GM12873 (cell line): ENCODE measurements at regions not wholly inside any gene's neighbourhood (a gene's known extent, or its start where the extent isn't known, plus 50 kb on each side); places are given as distances from the start of the nearest gene placed in this dataset.

ENCODE experiments used
- TF ChIP-seq, protein P1 (sequence below): IDR thresholded peaks from 2 replicates; pipeline ENCODE4 v1.5.1; 2012; ENCODE audit warnings: low read depth, mild to moderate bottlenecking, moderate library complexity, low read length, control low read depth; ENCODE audit not compliant: insufficient read depth; ENCODE audit errors: missing control alignments

DNA sequence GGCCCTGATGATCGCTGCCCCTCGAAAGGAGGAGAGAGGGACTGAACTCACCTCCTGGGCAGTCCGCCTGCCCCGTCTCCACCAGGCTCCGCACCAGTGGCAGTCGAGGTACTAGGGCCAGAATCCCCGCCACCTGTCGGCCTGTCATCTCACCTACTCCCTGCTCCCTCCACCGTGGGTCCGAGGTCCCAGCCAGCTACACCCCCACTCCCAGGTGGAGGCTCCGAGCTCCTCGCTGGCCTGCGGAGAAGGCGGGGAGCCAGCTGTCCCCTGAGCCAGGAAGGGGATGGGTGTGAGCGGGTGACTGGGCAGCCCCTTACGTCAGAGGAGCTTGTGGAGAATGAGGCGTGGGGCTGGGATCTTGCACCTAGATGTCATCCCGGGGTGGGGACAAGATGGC, 1066.5 kb upstream of the MANEA start:
- TF ChIP-seq, protein P1, sequence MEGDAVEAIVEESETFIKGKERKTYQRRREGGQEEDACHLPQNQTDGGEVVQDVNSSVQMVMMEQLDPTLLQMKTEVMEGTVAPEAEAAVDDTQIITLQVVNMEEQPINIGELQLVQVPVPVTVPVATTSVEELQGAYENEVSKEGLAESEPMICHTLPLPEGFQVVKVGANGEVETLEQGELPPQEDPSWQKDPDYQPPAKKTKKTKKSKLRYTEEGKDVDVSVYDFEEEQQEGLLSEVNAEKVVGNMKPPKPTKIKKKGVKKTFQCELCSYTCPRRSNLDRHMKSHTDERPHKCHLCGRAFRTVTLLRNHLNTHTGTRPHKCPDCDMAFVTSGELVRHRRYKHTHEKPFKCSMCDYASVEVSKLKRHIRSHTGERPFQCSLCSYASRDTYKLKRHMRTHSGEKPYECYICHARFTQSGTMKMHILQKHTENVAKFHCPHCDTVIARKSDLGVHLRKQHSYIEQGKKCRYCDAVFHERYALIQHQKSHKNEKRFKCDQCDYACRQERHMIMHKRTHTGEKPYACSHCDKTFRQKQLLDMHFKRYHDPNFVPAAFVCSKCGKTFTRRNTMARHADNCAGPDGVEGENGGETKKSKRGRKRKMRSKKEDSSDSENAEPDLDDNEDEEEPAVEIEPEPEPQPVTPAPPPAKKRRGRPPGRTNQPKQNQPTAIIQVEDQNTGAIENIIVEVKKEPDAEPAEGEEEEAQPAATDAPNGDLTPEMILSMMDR, result no peak

DNA sequence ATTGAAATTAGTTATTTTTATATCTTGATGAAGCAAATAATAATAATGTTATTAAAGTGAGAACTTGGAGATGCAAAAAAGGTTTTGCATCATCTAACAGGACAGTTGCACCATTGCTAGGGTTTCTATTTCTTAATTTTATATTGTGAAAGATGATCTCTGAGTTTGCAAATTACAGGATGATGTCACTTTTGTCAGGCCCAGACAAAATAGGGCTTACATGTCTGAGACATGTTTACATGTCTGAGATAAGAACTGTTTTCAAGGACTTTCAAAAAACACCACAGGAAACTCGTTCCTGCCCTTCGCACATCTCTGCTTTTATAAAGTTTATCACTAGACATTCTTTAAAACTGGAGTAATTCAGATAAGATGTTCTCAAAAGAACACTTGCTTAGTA, 1075.8 kb upstream of the MANEA start:
- TF ChIP-seq, protein P1, result no peak

DNA sequence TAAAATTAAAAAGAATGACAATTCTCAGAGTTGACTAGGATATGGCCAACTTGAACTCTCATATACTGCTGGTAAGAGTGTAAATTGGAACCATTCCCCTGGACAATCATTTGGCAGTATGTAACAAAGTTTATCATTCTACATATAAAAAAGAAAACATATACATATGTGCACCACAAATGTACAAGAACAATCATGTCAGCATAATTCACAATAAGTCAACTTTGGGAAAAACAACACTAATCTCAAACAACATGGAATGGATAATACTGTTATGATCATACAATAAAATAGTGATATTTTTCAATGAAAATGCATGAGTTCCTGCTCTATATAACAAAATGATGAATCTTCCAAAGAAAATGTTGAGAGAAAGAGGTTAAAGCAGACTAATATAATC, 1078.7 kb upstream of the EPHA7 start:
- TF ChIP-seq, protein P1, result no peak

DNA sequence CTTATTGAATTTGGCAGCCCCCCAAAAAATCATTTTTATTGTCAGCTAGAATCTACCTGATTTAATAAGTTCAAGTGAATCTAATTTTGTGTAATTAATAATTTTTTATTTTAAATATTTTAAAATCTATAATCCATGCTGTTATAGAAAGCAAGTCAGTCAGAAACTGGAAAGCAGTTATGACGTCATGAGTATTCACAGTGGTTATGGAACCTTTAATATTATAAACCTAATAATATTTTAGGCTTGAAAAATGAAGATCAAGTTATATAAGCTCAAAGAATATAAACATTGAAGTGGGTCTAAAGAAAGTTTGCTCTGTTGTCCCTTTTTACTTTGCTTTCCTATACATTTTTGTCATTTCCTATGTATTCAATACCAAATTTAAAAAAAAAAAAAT, 1075.1 kb upstream of the EPHA7 start:
- TF ChIP-seq, protein P1, result no peak

DNA sequence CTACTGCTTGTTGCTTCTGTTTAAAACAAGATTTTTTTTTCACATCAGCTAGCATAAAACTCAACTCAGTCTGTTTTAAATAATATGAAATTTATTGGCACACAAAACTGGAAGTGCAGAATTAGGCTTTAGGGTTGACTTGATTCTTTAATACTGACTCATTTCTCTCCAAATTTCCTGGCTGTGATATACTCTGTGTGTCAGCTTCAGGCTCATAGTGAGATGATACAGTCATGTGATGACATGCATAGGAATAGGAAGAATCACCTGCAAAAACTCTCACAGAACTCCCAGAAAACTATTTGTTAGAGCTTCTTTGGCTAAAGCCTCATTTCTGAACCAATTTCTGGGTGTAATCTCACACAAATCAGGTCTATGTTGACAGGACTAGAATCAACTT, 1068.0 kb upstream of the EPHA7 start:
- TF ChIP-seq, protein P1, result no peak

DNA sequence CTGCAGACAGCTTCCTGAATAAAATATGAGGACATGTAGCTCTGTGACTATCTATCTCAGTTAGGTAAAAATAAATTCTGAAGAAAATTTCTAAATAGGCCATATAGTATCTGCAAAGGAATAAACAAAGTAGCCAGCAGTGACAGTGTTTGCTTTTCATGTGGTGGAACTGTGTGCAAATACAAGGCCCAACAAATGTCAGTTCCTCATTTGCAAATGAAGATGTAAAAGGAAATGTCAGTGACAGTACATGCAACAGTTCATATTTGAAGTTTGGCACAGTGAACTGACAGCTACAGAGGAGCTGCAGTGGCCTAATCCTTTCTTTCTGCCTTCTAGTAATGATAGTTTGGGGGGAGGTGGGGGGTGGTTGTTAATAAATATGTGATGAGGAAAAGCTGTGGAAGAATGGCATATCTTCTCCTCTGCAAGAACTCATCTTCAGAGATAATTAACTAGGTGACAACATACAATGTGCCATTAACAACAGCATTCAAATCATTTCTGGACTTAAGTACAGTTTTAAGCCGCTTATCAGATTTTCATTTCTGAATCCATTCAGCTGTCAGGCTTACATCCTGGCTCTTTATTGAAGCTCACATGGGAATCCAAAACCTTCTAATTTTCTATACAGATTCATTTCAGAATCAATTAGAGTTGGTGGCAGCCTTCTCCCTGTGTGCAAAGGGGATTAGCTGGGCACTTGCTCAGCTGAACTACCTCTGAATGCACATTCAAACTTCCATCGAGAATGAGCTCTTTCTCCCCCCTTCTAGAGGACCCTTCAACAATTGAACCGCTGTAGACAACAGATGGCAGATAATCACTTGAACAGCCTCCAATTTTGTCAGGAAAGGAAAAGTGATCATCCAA, 1059.0 kb upstream of the EPHA7 start:
- TF ChIP-seq, protein P1, result no peak

DNA sequence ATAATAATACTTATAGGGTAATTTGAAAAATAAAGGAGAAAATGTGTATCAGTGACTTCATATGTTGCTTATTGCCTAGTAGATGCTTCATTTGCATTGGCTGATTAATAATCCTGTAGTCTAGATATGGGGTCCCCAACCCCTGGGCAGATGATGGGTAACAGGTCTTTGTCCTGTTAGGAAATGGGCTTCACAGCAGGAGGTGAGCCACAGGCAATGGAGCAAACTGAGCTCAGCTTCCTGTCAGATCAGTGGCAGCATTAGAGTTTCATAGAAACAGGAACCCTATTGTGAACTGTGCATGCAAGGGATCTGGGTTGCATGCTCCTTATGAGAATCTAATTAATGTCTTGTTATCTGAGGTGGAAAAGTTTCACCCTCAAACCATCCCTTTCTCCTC, 1049.5 kb upstream of the EPHA7 start:
- TF ChIP-seq, protein P1, result no peak
